ENCODE measurements at regions not wholly inside any gene's neighbourhood (a gene's known extent, or its start where the extent isn't known, plus 50 kb on each side); places are given as distances from the start of the nearest gene placed in this dataset.

- Mint-ChIP-seq H3K4me1 (no peaks in the 10 kb centered on the region), H3K9me3 (no peaks in the 10 kb centered on the region), H3K27ac (no peak overlapping the region), H3K4me3 (no peak overlapping the region), H3K27me3 (ENCODE audit: low read depth) (no peaks in the 10 kb centered on the region), H3K36me3 (ENCODE audit: insufficient read depth in 1 of 3, low read depth in 3 of 3) (no peaks in the 10 kb centered on the region)
- H3K4ac ChIP-seq (ENCODE audit: low read depth, low read length): no peak overlapping the region
- no peak overlapping the region for H2BK5ac ChIP-seq (ENCODE audit: insufficient read length, low read length)
- H2BK15ac ChIP-seq (ENCODE audit: low read depth, low read length): no peak overlapping the region
- H3K18ac ChIP-seq (ENCODE audit: insufficient read length, low read depth, low read length): no peak overlapping the region
- H2BK12ac ChIP-seq (ENCODE audit: insufficient read length, low read depth, low read length): no peak overlapping the region
- no peak overlapping the region for H4K5ac ChIP-seq (ENCODE audit: insufficient read length, low read depth, low read length)
- no peak overlapping the region for H3K56ac ChIP-seq (ENCODE audit: insufficient read length, low read depth, low read length)
- H2BK20ac ChIP-seq (ENCODE audit: low read depth, low read length, poor library complexity, severe bottlenecking): no peak overlapping the region
- TF ChIP-seq, protein P1, sequence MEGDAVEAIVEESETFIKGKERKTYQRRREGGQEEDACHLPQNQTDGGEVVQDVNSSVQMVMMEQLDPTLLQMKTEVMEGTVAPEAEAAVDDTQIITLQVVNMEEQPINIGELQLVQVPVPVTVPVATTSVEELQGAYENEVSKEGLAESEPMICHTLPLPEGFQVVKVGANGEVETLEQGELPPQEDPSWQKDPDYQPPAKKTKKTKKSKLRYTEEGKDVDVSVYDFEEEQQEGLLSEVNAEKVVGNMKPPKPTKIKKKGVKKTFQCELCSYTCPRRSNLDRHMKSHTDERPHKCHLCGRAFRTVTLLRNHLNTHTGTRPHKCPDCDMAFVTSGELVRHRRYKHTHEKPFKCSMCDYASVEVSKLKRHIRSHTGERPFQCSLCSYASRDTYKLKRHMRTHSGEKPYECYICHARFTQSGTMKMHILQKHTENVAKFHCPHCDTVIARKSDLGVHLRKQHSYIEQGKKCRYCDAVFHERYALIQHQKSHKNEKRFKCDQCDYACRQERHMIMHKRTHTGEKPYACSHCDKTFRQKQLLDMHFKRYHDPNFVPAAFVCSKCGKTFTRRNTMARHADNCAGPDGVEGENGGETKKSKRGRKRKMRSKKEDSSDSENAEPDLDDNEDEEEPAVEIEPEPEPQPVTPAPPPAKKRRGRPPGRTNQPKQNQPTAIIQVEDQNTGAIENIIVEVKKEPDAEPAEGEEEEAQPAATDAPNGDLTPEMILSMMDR (conservative IDR thresholded peaks at IDR 0.05): no peak
- no peaks in the 10 kb centered on the region for H3K23me2 ChIP-seq (ENCODE audit: insufficient read length, low read depth, low read length, poor library complexity, severe bottlenecking)
- no peaks in the 10 kb centered on the region for H3K27me3 ChIP-seq (ENCODE audit: insufficient read depth, low read length)
- H4K91ac ChIP-seq (ENCODE audit: insufficient read length, low read depth, low read length): no peak overlapping the region
- H3K79me2 ChIP-seq (ENCODE audit: insufficient read depth, low read length): no peaks in the 10 kb centered on the region
- no peak overlapping the region for H3K27ac ChIP-seq (ENCODE audit: insufficient read length, low read depth, low read length)
- H3T11ph ChIP-seq (ENCODE audit: low read length): no peak overlapping the region
- no peak overlapping the region for H3K14ac ChIP-seq (ENCODE audit: insufficient read depth, low read length)
- H3K4me1 ChIP-seq (ENCODE audit: insufficient read depth, low read length): no peaks in the 10 kb centered on the region
- H4K20me1 ChIP-seq (ENCODE audit: control insufficient read depth, insufficient read depth, insufficient read length): no peaks in the 10 kb centered on the region
- H3K9me3 ChIP-seq (ENCODE audit: control insufficient read depth, low read depth, low read length): no peaks in the 10 kb centered on the region
- H3K79me1 ChIP-seq (ENCODE audit: insufficient read depth, low read depth, low read length, poor library complexity, severe bottlenecking): no peaks in the 10 kb centered on the region
- no peak overlapping the region for H4K8ac ChIP-seq (replicated peaks; ENCODE audit: insufficient read length, low read depth, low read length)
- no peak overlapping the region for H2AK5ac ChIP-seq (ENCODE audit: insufficient read length, low read length)
- H2BK120ac ChIP-seq (ENCODE audit: low read depth, low read length, poor library complexity, severe bottlenecking): no peak overlapping the region
- WGBS (ENCODE audit: extremely low coverage, insufficient read length, low lambda C conversion rate): no CpG with 5 or more reads among the region's 1 CpG
- H3K4me2 ChIP-seq (ENCODE audit: insufficient read depth, insufficient read length, low read length): no peak overlapping the region
- no peak overlapping the region for H2AFZ ChIP-seq (ENCODE audit: low read length)
- H3K9ac ChIP-seq (ENCODE audit: extremely low read depth, insufficient read length, low read length): no peak overlapping the region
- no peak overlapping the region for H3K23ac ChIP-seq (ENCODE audit: insufficient read length, low read depth, low read length)
- no peak for DNase-seq
Observed at GRCh38 chr11:97109078-97109477, 719.3 kb downstream of the JRKL start.
